Naive thymus-derived CD4-positive, alpha-beta T cell (primary cell): ENCODE measurements at regions not wholly inside any gene's neighbourhood (a gene's known extent, or its start where the extent isn't known, plus 50 kb on each side); places are given as distances from the start of the nearest gene placed in this dataset.

Experiments
- ATAC-seq: fragments of 150-1000 bp; cut with Tn5 transposase; 2 replicates; pipeline ENCODE4 v1.10.0; 2021; ENCODE audit warnings: mild to moderate bottlenecking, moderate library complexity
- CTCF ChIA-PET: fragments of 350-600 bp; sonication (Branson Sonifier 250); formaldehyde crosslinking; loops from one replicate; lab custom pipeline; 2021; ENCODE audit warnings: antibody characterized with exemption; lab: Charles Lee
- POLR2A ChIA-PET: fragments of 350-600 bp; sonication (Branson Sonifier 250); formaldehyde crosslinking; loops from one replicate; lab custom pipeline; 2021; ENCODE audit warnings: antibody characterized with exemption, inconsistent platforms; lab: Charles Lee
- DNase-seq, 9 donors: peaks; one replicate each; pipeline versions ENCODE4 v3.0.0 to v3.0.0-alpha.2; 2020 to 2022; ENCODE audit warnings: mixed read lengths in 1 of 9
- H3K27ac ChIP-seq: one replicate; pipeline ENCODE4 v1.7.0; 2013; ENCODE audit warnings: mild to moderate bottlenecking, low read depth, low read length, moderate library complexity
- H3K27me3 ChIP-seq, 2 donors: one replicate each; pipeline ENCODE4 v1.7.0; 2013; ENCODE audit warnings: low read length in 2 of 2, mild to moderate bottlenecking in 2 of 2, moderate library complexity in 2 of 2; ENCODE audit not compliant: control insufficient read depth in 2 of 2, insufficient read depth in 2 of 2
- H3K36me3 ChIP-seq, 3 experiments: 1 replicate in 2 of 3; 2 replicates in 1 of 3; pipeline ENCODE4 v1.7.0; 2013; ENCODE audit warnings: low read length in 3 of 3, mild to moderate bottlenecking in 3 of 3, moderate library complexity in 1 of 3; ENCODE audit not compliant: insufficient read depth in 3 of 3, control insufficient read depth in 2 of 3
- H3K4me1 ChIP-seq, 2 donors: one replicate each; pipeline ENCODE4 v1.7.0; 2013; ENCODE audit warnings: low read length in 2 of 2, mild to moderate bottlenecking in 2 of 2, moderate library complexity in 1 of 2; ENCODE audit not compliant: control insufficient read depth in 2 of 2, insufficient read depth in 2 of 2
- H3K4me3 ChIP-seq: 2 replicates; pipeline ENCODE4 v1.7.0; 2013; ENCODE audit warnings: mild to moderate bottlenecking, low read length
- H3K9me3 ChIP-seq, 3 experiments: 1 replicate in 2 of 3; 2 replicates in 1 of 3; pipeline ENCODE4 v1.7.0; 2013; ENCODE audit warnings: low read length in 3 of 3; ENCODE audit not compliant: control insufficient read depth in 2 of 3
- H3K27ac Mint-ChIP-seq, 9 donors: one replicate each; pipeline ENCODE4 v1.8.0; 2020 to 2022; ENCODE audit warnings: mixed read lengths in 9 of 9, mild to moderate bottlenecking in 8 of 9, moderate library complexity in 5 of 9, inconsistent platforms in 2 of 9
- H3K27me3 Mint-ChIP-seq, 5 donors: one replicate each; pipeline ENCODE4 v1.8.0; 2021 to 2022; ENCODE audit warnings: mixed read lengths in 5 of 5, mild to moderate bottlenecking in 1 of 5
- H3K36me3 Mint-ChIP-seq, 5 donors: one replicate each; pipeline ENCODE4 v1.8.0; 2020 to 2022; ENCODE audit warnings: mixed read lengths in 5 of 5, mild to moderate bottlenecking in 3 of 5, inconsistent platforms in 1 of 5
- H3K4me1 Mint-ChIP-seq, 7 donors: one replicate each; pipeline ENCODE4 v1.8.0; 2020 to 2022; ENCODE audit warnings: mixed read lengths in 7 of 7, mild to moderate bottlenecking in 3 of 7, inconsistent platforms in 1 of 7
- H3K4me3 Mint-ChIP-seq, 10 donors: one replicate each; pipeline ENCODE4 v1.8.0; 2020 to 2022; ENCODE audit warnings: mild to moderate bottlenecking in 10 of 10, mixed read lengths in 10 of 10, moderate library complexity in 6 of 10, inconsistent platforms in 2 of 10
- H3K9me3 Mint-ChIP-seq, 11 donors: one replicate each; pipeline ENCODE4 v1.8.0; 2020 to 2022; ENCODE audit warnings: mixed read lengths in 11 of 11, mild to moderate bottlenecking in 4 of 11, inconsistent platforms in 1 of 11, moderate library complexity in 1 of 11
- intact Hi-C, 2 donors: fragments of 100-400 bp; cut with micrococcal nuclease; formaldehyde crosslinking; loops; one replicate each; pipeline ENCODE4 v1.15.1; 2023

- H3K27me3 Mint-ChIP-seq: peaks cover 0 to 29% (median 11%) of the 10 kb centered on the region in 5 donors
- H3K27ac ChIP-seq: no peak overlapping the region
- DNase-seq: no peak
- H3K4me1 Mint-ChIP-seq: no peaks in the 10 kb centered on the region
- H3K27me3 ChIP-seq: no peaks in the 10 kb centered on the region
- ATAC-seq: no peak
- H3K4me1 ChIP-seq: no peaks in the 10 kb centered on the region
- H3K4me3 Mint-ChIP-seq: no peak overlapping the region
- peaks cover 0 to 17% (median 2%) of the 10 kb centered on the region in 11 donors for H3K9me3 Mint-ChIP-seq
- H3K4me3 ChIP-seq: no peak overlapping the region
- peaks cover 0 to 5% (median 0%) of the 10 kb centered on the region in 5 donors for H3K36me3 Mint-ChIP-seq
- ChIA-PET POLR2A (no interaction called here), CTCF (no interaction called here)
- no peak overlapping the region for H3K27ac Mint-ChIP-seq
- intact Hi-C loops: no loop called here
- no peaks in the 10 kb centered on the region for H3K9me3 ChIP-seq
- H3K36me3 ChIP-seq: no peaks in the 10 kb centered on the region
These were observed 433.9 kb downstream of the IRX2 start for GRCh38 chr5:2317540-2317939.

GRCh38 chr5:2311851-2312250, 429.1 kb upstream of the IRX4 start:
- no peak overlapping the region for H3K27ac Mint-ChIP-seq
- H3K4me3 Mint-ChIP-seq: no peak overlapping the region
- Histone ChIP-seq H3K4me1 (no peaks in the 10 kb centered on the region), H3K27ac (no peak overlapping the region), H3K9me3 (no peaks in the 10 kb centered on the region), H3K4me3 (no peak overlapping the region), H3K27me3 (no peaks in the 10 kb centered on the region), H3K36me3 (no peaks in the 10 kb centered on the region)
- no peak for DNase-seq
- H3K4me1 Mint-ChIP-seq: no peaks in the 10 kb centered on the region
- peaks cover 0 to 12% (median 2%) of the 10 kb centered on the region in 11 donors for H3K9me3 Mint-ChIP-seq
- intact Hi-C loops: no loop called here
- ChIA-PET CTCF (no interaction called here), POLR2A (no interaction called here)
- no peaks in the 10 kb centered on the region for H3K27me3 Mint-ChIP-seq
- H3K36me3 Mint-ChIP-seq: no peaks in the 10 kb centered on the region
- ATAC-seq: no peak

- Mint-ChIP-seq H3K36me3 (no peaks in the 10 kb centered on the region), H3K4me3 (no peak overlapping the region), H3K9me3 (peaks cover 0 to 9% (median 0%) of the 10 kb centered on the region in 11 donors), H3K27ac (no peak overlapping the region), H3K4me1 (no peaks in the 10 kb centered on the region), H3K27me3 (no peaks in the 10 kb centered on the region)
- H3K36me3 ChIP-seq: no peaks in the 10 kb centered on the region
- intact Hi-C loops: no loop called here
- no peaks in the 10 kb centered on the region for H3K9me3 ChIP-seq
- ChIA-PET CTCF (no interaction called here), POLR2A (no interaction called here)
- no peaks in the 10 kb centered on the region for H3K27me3 ChIP-seq
- H3K4me1 ChIP-seq: no peaks in the 10 kb centered on the region
- H3K4me3 ChIP-seq: no peak overlapping the region
- no peak for DNase-seq
- no peak for ATAC-seq
- no peak overlapping the region for H3K27ac ChIP-seq
These were observed 428.2 kb upstream of the IRX4 start for GRCh38 chr5:2310946-2311345.

GRCh38 chr5:2307631-2308030, 424.9 kb upstream of the IRX4 start:
- H3K27ac ChIP-seq: no peak overlapping the region
- H3K4me1 ChIP-seq: no peaks in the 10 kb centered on the region
- Mint-ChIP-seq H3K27ac (no peak overlapping the region), H3K9me3 (peaks cover 0 to 3% (median 0%) of the 10 kb centered on the region in 11 donors), H3K4me3 (no peak overlapping the region), H3K27me3 (peaks cover 0 to 6% (median 0%) of the 10 kb centered on the region in 5 donors), H3K4me1 (no peaks in the 10 kb centered on the region), H3K36me3 (no peaks in the 10 kb centered on the region)
- no peak for DNase-seq
- ATAC-seq: no peak
- no peaks in the 10 kb centered on the region for H3K27me3 ChIP-seq
- intact Hi-C loops: no loop called here
- H3K36me3 ChIP-seq: no peaks in the 10 kb centered on the region
- no peak overlapping the region for H3K4me3 ChIP-seq
- POLR2A ChIA-PET: no interaction called here
- CTCF ChIA-PET: no interaction called here
- H3K9me3 ChIP-seq: no peaks in the 10 kb centered on the region

GRCh38 chr5:2306711-2307110, 424.0 kb upstream of the IRX4 start:
- intact Hi-C loops: no loop called here
- ChIA-PET CTCF (no interaction called here), POLR2A (no interaction called here)
- H3K27ac Mint-ChIP-seq: no peak overlapping the region
- H3K4me1 ChIP-seq: no peaks in the 10 kb centered on the region
- H3K4me3 Mint-ChIP-seq: no peak overlapping the region
- H3K4me1 Mint-ChIP-seq: no peaks in the 10 kb centered on the region
- DNase-seq: no peak
- H3K9me3 ChIP-seq: no peaks in the 10 kb centered on the region
- H3K27me3 Mint-ChIP-seq: peaks cover 0 to 12% (median 4%) of the 10 kb centered on the region in 5 donors
- no peak overlapping the region for H3K4me3 ChIP-seq
- peaks cover 0 to 3% (median 0%) of the 10 kb centered on the region in 11 donors for H3K9me3 Mint-ChIP-seq
- H3K36me3 ChIP-seq: no peaks in the 10 kb centered on the region
- H3K27ac ChIP-seq: no peak overlapping the region
- H3K27me3 ChIP-seq: no peaks in the 10 kb centered on the region
- no peak for ATAC-seq
- H3K36me3 Mint-ChIP-seq: no peaks in the 10 kb centered on the region

GRCh38 chr5:2303431-2304100, 420.8 kb upstream of the IRX4 start:
- H3K27me3 Mint-ChIP-seq: peaks cover 0 to 27% (median 7%) of the 10 kb centered on the region in 5 donors
- DNase-seq: no peak
- ChIA-PET POLR2A (no interaction called here), CTCF (no interaction called here)
- no peak overlapping the region for H3K27ac ChIP-seq
- H3K4me3 Mint-ChIP-seq: no peak overlapping the region
- H3K36me3 ChIP-seq: no peaks in the 10 kb centered on the region
- no peaks in the 10 kb centered on the region for H3K4me1 ChIP-seq
- no peak for ATAC-seq
- no peaks in the 10 kb centered on the region for H3K9me3 ChIP-seq
- H3K9me3 Mint-ChIP-seq: no peaks in the 10 kb centered on the region
- intact Hi-C loops: no loop called here
- no peaks in the 10 kb centered on the region for H3K27me3 ChIP-seq
- no peaks in the 10 kb centered on the region for H3K36me3 Mint-ChIP-seq
- H3K27ac Mint-ChIP-seq: no peak overlapping the region
- H3K4me3 ChIP-seq: no peak overlapping the region
- no peaks in the 10 kb centered on the region for H3K4me1 Mint-ChIP-seq

- H3K4me3 Mint-ChIP-seq: no peak overlapping the region
- DNase-seq (no peak), ATAC-seq (no peak)
- H3K27ac Mint-ChIP-seq: no peak overlapping the region
- no peaks in the 10 kb centered on the region for H3K4me1 Mint-ChIP-seq
- ChIA-PET CTCF (no interaction called here), POLR2A (no interaction called here)
- no peaks in the 10 kb centered on the region for H3K9me3 Mint-ChIP-seq
- H3K27me3 Mint-ChIP-seq: peaks cover 0 to 37% (median 7%) of the 10 kb centered on the region in 5 donors
- Histone ChIP-seq H3K4me1 (no peaks in the 10 kb centered on the region), H3K36me3 (no peaks in the 10 kb centered on the region), H3K9me3 (no peaks in the 10 kb centered on the region), H3K27me3 (no peaks in the 10 kb centered on the region), H3K4me3 (no peak overlapping the region), H3K27ac (no peak overlapping the region)
- no peaks in the 10 kb centered on the region for H3K36me3 Mint-ChIP-seq
- intact Hi-C loops: no loop called here
These were observed 419.4 kb upstream of the IRX4 start for GRCh38 chr5:2302169-2302568.
